GDM1 (cell line): ENCODE measurements at regions not wholly inside any gene's neighbourhood (a gene's known extent, or its start where the extent isn't known, plus 50 kb on each side); places are given as distances from the start of the nearest gene placed in this dataset.

ENCODE experiments used
- DNase-seq: peaks from one replicate; lab custom pipeline; 2025; lab: John Stamatoyannopoulos, UW

DNA sequence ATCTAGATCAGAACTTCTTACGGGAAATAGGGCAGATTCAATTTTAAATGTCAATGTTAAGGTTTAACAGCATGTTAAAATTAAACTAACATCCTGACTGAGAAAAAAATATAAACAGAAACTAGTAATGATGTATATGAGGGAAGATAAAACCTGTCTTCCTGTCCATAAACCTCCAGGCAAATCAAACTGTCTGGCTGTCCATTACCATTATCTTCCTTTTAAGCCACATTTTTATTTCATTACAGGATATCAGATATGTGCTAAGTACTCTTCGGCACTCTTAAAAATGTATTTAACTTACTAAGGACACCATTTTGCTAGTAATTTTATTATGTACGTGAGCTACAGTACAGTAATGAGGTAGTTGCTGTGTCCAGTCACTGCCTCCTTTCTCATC lies 1461.7 kb upstream of the ALCAM start:
- DNase-seq = no peak

DNA sequence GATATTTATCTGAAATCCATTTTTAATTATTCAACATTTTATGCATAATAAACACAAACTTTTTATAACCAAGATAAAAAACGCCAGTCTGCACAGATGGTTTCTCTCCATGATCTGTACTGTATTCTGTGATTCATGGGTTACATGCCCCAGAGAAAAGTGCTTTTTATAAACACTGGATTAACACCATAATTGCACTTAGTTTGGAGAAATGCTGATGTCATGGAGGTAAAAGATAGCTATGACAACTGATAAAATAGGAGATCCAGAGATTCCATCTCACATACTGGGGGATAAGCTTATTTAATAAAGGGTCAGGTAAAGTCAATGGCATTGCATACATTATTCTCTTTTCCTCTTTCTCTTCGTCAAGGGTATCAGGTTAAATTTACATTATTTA lies 1460.4 kb upstream of the ALCAM start:
- DNase-seq = no peak

DNA sequence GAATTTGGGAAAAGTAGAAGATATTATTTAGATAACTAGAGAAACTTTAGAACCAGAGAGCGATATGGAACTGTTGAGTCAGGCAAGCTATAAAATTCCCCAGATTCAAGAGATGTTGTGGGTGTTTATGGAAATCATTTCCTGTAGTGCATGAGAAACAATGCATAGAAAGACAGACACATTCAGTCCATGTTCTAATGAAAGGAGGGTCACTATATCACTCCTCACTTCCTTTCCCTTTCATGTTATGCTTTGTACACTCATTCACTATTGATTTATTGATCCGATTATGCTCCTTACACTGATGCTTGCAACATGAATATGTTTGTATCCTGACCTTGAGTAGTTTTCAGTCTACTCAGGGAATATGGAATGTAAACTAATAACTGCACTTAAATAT lies 1459.9 kb upstream of the ALCAM start:
- DNase-seq = no peak

GRCh38 chr3:103907567-103907966 lies 1459.1 kb upstream of the ALCAM start:
- no peak for DNase-seq

- no peak for DNase-seq
These were observed 1457.3 kb upstream of the ALCAM start for GRCh38 chr3:103909395-103909794.

GRCh38 chr3:103918336-103918735 lies 1448.4 kb upstream of the ALCAM start:
- DNase-seq = no peak

- DNase-seq = no peak
These were observed 1447.4 kb upstream of the ALCAM start for GRCh38 chr3:103919327-103919726.

DNA sequence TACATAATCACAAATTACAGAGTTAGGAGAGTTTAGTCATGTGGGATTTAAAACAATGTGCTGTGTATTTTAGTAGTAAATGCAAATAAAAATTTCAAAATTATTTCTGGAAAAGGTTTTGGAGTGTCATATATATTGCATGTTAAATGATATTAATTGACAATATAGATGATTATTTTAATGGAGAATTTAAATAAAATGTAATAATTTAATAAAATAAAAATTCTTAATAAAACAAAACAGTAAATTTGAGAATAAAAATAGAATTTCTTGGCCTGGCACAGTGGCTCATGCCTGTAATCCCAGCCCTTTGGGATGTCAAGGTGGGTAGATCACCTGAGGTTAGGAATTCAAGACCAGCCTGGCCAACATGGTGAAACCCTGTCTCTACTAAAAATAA lies 1442.8 kb upstream of the ALCAM start:
- DNase-seq = no peak

GRCh38 chr3:103924544-103924943 lies 1442.2 kb upstream of the ALCAM start:
- no peak for DNase-seq

DNA sequence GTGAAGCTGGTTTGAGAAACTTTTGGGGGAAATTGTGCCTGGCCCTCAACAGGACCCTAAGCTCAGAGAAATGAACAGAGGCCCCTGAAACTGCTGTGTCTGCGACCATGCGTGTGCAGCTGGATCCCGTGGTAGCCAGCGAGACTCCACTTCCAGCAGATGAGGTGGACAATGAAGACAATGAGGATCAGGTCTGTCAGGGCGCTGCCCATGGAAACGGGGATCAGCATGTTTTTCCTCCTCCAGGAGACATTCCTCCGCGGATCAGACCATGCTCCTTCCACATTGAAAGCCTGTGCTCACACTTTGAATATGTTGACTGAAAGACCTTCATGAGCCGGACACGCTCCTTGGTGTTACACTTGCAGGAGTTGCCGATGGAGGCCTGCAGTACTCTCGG lies 1439.8 kb upstream of the ALCAM start:
- DNase-seq = no peak

DNA sequence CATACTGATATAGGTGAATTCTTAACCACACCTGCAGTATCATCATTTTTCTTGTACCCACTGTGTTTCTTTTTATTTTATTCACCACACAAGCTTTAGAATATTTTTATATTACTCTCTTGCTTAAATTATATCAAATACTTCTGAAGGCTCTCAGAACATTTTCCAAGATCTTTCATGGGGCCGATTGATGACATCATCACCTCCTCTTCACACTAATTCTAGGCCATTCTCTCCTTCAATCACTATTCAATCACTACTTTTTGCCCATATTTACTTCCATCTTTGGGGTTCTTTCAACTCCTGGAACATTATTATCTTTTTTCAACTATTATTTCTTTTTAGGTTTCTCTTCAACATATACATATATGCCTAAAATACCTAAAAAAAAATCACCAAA lies 1438.8 kb upstream of the ALCAM start:
- no peak for DNase-seq

DNA sequence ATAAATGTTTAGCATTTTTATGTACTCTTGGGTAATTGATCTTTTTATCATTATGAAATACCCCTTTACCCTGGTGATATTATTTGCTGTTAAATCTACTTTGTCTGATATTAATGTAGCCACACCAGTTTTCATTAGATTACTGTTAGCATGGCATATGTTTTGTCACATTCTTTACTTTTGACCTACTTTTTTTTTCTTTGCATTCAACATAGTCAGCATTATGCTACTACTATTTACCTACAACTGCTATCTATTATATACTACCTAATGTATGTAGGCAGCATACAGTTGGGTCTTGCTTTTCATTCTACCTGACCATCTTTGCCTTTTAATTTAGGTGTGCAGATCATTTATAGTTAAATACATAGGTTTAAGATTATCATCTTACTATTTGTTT lies 1429.6 kb upstream of the ALCAM start:
- no peak for DNase-seq

GRCh38 chr3:103947062-103947461 lies 1419.6 kb upstream of the ALCAM start:
- DNase-seq = no peak

DNA sequence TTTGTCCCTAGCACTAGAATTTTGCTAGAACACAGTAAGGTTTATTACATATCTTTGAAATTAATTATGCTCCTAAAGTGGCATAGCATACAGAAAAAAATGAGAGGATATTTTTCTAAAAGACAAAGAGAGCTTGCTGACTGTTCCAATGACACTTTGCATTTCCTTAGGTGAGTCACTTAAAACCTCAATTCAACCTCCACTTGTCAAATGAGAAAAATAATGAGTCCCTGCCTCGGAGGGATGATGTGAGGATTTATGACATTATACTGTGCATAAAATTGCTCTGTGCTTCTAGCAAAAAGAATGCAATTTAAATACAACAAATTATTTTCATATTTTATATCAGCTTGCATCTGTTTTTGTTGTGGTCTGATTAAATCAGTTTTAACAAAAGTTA lies 1417.0 kb upstream of the ALCAM start:
- no peak for DNase-seq

- DNase-seq = no peak
These were observed 1416.0 kb upstream of the ALCAM start for GRCh38 chr3:103950676-103951075.

DNA sequence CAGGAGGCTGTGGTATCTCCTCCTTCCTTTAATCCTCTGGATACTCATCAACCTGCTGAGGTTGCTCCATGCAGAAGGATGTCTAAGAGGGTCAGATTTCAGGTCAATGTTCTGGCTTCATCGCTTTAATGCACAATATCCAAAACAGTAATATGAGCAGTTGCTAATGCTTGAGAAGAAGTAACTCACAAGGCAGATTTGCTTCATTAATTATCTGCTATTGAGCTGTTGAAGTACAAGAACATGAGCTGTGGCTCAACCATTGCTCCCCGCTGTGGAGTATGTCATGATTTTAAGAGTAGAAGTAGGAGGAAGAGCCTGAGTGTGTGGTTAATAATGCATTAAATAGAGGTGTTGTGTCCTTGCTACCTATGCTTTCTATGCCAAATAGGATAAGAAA lies 1412.9 kb upstream of the ALCAM start:
- no peak for DNase-seq

DNA sequence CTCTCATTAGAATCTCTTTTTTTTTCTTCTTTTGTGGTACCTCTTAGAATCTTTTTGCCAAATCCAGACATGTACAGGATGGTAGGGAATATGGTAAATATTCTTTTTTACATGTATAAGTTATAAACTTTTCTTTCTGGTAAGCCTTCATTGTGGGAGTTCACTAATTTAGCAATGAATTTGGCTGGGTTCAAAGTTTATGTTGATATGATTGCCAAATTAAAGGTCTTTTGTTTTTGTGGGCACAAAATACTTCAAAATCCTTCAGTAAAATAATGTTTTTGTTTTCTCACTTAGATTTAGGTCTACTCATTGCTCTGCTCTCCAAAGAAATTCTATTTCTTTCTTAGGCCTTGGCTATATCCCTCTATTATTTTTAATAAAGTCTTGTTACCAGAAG lies 1405.9 kb upstream of the ALCAM start:
- DNase-seq = no peak

- DNase-seq = no peak
These were observed 1403.1 kb upstream of the ALCAM start for GRCh38 chr3:103963599-103963998.

- no peak for DNase-seq
These were observed 1400.9 kb upstream of the ALCAM start for GRCh38 chr3:103965764-103966163.

GRCh38 chr3:103966749-103967148 lies 1400.0 kb upstream of the ALCAM start:
- DNase-seq = no peak

GRCh38 chr3:103968131-103968530 lies 1398.6 kb upstream of the ALCAM start:
- DNase-seq = no peak

GRCh38 chr3:103968751-103969150 lies 1398.0 kb upstream of the ALCAM start:
- no peak for DNase-seq

- no peak for DNase-seq
These were observed 1389.8 kb upstream of the ALCAM start for GRCh38 chr3:103976931-103977339.

DNA sequence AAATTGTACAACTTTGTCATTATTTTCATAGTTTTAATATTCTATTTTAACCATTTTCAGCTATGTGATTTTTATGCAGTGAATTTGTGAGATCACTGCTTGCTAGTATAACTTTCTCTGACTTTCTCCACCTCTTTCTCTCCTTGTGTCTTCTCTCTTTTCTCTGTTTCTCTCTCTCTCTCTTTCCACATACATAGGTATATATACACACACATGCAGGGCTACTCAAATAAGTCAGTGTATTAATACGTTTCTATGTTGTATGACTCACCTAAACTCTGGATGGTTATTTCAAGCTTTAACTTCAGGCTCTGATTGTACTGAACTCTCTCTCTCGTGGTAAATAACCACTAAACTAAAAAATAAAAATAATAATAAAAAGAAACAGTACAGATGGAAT lies 1389.3 kb upstream of the ALCAM start:
- no peak for DNase-seq

DNA sequence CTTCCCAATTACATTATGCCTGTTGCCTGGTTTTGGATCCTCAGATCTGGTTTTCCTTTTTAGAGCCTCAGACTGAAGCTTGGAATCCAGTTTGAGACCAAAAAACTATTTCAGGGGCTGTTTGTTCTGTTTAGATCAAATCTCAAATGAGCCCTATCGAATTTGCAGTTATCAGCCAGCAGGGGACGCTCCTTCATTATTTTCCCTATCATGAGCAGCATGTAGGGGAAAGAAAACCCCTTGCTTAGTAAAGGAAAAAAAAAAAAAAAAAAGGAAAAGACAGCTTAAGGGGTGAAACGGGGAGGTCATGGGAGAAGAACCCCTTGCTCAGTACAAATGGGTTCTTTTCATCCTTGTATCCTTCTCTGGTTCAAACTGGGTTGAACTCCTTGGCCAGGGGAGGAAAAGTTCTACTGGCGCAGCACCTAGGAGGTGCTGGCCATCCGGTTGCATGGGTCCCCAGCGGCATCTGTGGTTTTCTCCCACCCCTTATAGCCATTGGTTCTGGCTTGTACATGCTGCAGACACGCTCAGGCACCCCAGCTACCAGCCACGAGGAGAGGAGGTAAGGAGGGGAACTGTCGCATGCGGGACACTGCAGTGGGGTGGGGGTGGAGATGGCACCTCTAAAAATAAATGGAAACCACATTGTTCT lies 1375.1 kb upstream of the ALCAM start:
- DNase-seq = no peak
